Endothelial cell of umbilical vein (primary cell): ENCODE measurements at regions not wholly inside any gene's neighbourhood (a gene's known extent, or its start where the extent isn't known, plus 50 kb on each side); places are given as distances from the start of the nearest gene placed in this dataset.

Experiments
- CTCF ChIP-seq, 2 donors: IDR thresholded peaks; 1 replicate in 1 of 2; 2 replicates in 1 of 2; pipeline ENCODE4 v1.5.1; 2011; ENCODE audit warnings: low read length in 2 of 2, mild to moderate bottlenecking in 2 of 2, moderate library complexity in 2 of 2, control low read depth in 1 of 2, inconsistent platforms in 1 of 2, low read depth in 1 of 2; ENCODE audit not compliant: insufficient read depth in 1 of 2; ENCODE audit errors: extremely low read depth in 1 of 2
- EZH2 ChIP-seq: IDR thresholded peaks from 2 replicates; pipeline ENCODE4 v1.6.1; 2012; ENCODE audit warnings: borderline replicate concordance, low read depth, mild to moderate bottlenecking, moderate library complexity, low read length, inconsistent platforms; ENCODE audit not compliant: severe bottlenecking
- MAX ChIP-seq: IDR thresholded peaks from 2 replicates; pipeline ENCODE4 v1.6.1; 2011; ENCODE audit not compliant: insufficient read depth, insufficient read length

- no peak for TF ChIP-seq CTCF (IDR thresholded peaks at IDR 0.05; ENCODE audit: extremely low read depth in 1 of 2, insufficient read depth in 1 of 2, low read depth in 1 of 2, low read length in 2 of 2)
- TF ChIP-seq MAX = no peak
- TF ChIP-seq EZH2 = no peak
These were observed 81.3 kb downstream of the TEX29 start for GRCh38 chr13:111401755-111402154.
